COR-L47 (cell line): ENCODE measurements at regions not wholly inside any gene's neighbourhood (a gene's known extent, or its start where the extent isn't known, plus 50 kb on each side); places are given as distances from the start of the nearest gene placed in this dataset.
A peak's percentile ranks its signal among the peaks of the same experiment; 100 is the strongest.
"Not testable (repeated sequence)": the region's sequence is repeated elsewhere in the genome, so short reads cannot be mapped to it uniquely, and the experiment has no call there.

Experiments used
- DNase-seq: peaks from one replicate; lab custom pipeline; 2025; lab: John Stamatoyannopoulos, UW

DNA sequence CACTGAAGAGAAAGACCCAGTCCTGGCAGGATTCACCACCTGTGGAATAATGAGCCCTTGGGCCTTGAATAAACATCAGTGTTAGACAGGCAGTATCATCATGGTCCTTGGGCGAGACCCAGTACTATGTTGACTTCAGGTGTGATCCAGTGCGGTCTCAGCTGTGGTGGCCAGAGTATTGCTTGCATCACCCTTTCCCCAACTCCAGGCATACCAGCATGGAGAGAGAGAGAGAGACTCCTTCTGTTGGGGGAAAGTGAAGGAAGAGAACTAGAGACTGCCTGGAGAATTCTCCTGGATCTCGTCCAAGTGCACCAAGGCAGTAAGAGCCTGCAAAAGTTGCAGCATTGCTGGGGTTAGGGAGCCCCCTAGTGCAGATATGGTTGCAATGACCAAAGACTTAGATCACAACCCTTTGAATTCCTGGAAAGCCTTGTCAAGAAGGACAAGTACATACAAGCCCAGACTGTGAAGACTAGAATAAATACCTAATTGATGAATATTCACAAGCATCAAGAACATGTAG, 61.1 kb upstream of the VAMP7 start:
- DNase-seq, result peak; percentile 70

- no peak for DNase-seq
Observed at GRCh38 chrX:155819525-155819924, 61.6 kb upstream of the VAMP7 start.

DNA sequence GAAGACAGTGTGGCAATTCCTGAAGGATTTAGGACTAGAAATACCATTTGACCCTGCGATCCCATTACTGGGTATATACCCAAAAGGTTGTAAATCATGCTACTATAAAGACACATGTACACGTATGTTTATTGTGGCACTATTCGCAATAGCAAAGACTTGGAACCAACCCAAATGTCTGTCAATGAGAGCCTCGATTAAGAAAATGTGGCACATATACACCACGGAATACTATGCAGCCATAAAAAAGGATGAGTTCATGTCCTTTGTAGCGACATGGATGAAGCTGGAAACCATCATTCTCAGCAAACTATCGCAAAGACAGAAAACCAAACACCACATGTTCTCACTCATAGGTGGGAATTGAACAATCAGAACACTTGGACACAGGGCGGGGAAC, 66.8 kb upstream of the VAMP7 start:
- DNase-seq, result not testable (repeated sequence)

DNA sequence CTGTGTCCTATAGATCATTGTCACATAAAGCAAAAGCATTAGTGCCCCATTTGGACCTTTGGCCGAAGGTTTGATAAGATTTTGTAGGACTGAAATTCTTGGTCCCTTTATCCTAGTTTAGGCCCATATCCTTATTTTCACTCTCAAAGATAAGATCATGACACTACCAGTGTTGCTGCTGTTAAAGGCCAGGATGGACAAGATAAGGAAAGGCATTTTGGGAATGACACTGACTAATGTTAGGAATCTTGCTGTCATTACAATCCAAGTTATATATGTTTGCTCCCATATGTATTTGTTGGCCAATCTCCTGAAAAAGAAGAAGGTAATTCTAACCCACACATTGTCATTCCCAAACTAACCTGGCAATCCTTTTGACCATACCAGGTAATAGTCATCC, 101.3 kb upstream of the VAMP7 start:
- no peak for DNase-seq

DNA sequence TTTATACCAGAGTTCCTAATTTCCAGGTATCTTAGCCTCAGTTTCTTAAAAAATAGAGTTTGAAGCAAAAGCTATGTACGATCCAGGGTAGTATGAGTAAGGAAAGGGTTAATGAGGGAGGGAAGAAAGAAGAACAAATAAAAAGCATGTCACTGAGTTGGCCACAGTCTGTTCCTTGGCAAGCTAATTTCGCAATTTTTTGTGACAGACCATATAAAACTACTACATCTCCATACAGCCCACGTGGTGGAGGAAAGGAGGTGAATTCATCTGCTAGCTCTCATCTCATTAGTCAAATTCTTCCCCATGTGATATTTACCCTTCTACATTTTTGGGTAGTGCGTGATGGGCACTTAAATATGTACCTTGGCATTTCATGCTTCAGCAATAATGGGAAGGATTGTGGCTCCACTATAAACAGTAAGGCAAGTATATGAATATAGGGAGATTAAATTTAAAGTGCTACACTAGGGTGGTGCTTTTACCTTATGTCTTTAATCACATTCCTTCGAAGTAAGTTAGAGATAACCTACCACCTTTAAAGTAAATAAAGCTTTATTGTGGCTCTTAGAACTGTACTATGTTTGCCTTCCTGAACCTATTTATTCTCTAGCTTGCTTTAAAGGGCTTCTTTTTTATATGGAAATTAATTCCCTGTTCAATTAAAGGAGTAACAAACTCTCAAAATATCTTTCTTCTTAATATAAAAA, 102.1 kb upstream of the VAMP7 start:
- no peak for DNase-seq

DNA sequence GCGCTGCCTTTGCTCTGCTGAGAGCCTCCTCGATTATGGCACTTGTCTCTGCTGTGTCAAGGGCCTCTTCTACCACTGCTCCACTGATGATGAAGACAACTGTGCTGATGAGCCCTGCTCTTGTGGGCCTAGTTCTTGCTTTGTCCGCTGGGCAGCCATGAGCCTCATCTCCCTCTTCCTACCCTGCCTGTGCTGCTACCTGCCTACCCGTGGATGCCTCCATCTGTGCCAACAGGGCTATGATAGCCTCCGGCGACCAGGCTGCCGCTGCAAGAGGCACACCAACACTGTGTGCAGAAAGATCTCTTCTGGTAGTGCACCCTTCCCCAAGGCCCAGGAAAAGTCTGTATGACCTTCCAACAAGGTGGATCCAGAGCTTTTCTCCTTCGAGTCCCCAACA, 106.8 kb upstream of the VAMP7 start:
- no peak for DNase-seq

DNA sequence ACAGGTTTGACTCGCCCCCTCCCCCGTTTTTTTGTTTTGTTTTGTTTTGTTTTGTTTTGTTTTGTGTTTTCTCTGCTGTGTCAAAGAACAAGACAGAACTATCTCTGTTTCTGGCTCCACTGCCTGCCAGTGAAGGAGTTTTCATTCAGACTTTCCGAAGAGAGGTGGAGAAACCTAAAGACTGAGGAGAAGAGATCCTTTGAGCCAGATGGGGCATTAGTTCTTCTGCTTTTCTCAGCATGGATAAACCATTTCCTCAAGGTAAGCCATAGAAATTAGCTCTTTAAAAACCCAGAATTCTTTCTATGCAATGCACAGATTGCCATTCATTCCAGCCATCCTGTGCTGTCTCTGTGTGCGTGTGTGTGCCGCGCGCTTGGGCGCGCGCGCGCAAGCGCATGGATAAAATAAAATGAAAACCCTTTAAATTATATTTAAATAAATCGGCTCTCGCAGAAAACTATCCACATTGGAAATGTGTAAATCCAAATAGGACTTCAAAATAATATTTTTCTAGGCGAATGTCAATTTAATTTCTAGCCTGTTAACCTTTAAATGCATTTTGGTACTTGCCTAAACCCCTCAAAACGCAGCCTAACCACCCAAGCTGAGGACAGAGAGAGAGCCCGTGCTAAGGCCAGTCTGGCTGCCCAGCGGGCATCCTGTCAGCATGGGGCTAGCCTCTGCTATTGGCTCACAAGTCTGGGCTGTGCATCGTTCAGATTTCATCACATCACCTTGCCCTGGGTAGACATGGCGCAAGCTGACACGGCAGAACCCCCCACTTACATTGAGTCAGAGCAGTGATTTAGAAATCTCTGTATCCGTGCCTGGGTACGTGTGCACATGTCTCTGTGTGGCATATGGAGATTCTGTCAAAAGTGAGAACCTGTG, 113.0 kb upstream of the VAMP7 start:
- no peak for DNase-seq

- no peak for DNase-seq
Observed at GRCh38 chrX:155767051-155767875, 113.9 kb upstream of the VAMP7 start.

DNA sequence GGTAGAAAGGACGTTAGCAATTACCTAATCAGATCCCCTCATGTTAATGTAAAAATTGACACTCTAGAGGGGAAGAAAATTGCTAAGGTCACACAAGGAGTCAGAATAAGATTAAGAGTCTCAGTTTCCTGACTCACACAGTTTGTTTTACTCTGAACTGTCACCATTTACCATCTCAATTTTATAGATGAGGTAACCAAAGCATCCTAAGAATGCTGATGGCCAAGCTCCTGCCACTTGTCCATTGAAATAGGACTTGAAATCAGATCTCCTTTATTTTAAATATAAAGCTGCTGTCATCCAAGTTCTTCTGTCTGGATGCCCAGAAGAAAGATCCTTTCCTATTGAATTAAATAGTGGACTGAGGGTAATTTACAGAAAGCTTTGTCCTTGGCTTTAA, 114.8 kb upstream of the VAMP7 start:
- no peak for DNase-seq

DNA sequence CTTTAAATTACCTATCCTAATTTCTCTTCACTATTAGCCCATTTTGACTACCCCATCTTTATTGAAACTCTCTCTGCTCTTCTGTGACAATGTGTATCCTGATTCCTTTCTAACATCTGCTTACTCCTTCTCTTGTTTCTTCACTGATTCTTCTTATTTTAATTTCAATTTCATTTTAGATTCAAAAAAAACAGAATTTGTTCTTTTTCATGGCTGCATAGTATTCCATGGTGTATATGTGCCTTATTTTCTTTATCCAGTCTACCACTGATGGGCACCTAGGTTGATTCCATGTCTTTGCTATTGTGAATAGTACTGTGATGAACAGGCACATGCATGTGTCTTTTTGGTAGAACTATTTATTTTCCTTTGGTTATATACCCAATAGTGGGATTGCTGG, 120.0 kb upstream of the VAMP7 start:
- no peak for DNase-seq

DNA sequence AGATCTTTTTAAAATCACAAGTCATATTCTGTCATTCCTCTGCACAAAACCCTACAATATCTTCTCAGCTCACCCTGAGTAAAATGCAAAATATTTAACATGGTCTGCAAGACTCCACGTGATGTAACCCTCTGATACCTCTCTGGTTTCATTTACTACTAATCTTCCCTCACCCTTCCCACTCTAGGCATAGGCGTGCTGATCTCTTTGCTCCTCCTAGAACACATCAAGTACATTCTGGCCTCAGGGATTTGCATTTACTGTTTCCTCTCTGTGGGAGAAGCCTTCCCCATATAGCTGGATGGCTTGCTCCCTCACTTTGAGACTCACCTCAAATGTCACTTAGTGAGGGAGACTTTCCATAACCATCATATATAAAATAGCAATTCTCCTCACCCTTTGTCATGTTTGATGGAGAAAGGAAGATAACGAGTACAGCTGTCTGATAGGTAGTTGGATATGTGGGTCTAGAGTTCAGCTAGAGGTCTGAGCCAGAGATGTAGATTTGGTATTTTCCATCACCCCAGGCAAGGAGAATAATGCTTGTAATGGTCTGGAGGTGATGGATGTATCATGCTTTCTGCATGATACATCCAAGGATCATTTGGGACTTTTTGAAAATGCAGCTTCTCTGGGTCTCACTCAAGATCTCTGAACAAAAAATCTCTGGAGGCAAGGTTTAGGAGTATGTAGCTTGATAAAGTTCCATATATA, 123.9 kb upstream of the VAMP7 start:
- no peak for DNase-seq

- DNase-seq, result no peak
Observed at GRCh38 chrX:155755706-155756337, 125.3 kb upstream of the VAMP7 start.

GRCh38 chrX:155751131-155751530, 130.0 kb upstream of the VAMP7 start:
- no peak for DNase-seq

DNA sequence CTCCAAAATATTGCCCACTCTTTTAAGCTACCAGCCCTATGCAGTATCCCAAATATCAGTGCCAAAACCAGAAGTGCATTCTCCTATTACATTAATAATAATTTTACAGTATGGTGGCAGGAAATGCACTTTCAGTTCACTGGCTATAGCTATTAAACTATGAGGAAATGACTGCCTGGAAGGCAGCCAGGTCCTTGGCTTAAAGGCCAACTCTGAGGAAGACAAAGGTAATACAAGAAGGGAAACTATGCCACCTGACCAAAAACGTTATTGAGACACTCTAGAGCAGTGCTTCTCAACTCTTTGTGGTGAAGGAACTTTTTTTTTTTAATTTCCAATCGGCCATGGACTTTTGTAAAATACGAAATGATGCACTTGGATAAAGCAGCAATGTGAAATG, 133.6 kb upstream of the VAMP7 start:
- no peak for DNase-seq

- DNase-seq, result peak; percentile 82
Observed at GRCh38 chrX:155745792-155746191, 133.0 kb upstream of the TMLHE start.

- DNase-seq, result no peak
Observed at GRCh38 chrX:155744534-155744933, 131.8 kb upstream of the TMLHE start.

GRCh38 chrX:155728335-155728734, 115.6 kb upstream of the TMLHE start:
- not testable (repeated sequence) for DNase-seq

DNA sequence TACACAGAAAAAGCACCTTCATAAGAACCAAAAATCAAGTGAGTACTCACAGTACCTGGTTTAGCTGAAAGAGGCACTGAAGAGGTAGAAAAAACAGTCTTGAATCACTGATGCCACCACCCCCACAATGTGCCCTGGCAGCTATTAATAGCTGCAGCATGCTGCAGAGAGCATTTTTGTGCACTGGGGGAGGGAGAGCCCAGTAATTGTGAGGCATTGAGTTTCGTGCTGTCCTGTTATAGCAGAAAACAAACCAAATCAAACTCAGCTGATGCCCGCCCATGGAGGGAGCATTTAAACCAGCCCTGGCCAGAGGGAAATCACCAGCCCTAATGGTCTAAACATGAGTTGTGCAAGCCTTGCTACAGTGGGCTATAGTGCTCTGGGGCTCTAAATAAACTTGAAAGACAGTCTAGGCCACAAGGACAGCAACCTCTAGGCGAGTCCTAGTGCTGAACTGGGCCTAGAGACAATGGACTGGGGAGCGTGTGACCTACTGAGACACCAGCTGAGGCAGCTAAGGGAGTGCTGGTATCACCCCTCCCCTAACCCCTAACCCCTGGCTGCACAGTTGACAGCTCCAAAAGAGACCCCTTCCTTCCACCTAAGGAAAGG, 106.3 kb upstream of the TMLHE start:
- DNase-seq, result no peak

- no peak for DNase-seq
Observed at GRCh38 chrX:155715141-155715540, 102.4 kb upstream of the TMLHE start.

DNA sequence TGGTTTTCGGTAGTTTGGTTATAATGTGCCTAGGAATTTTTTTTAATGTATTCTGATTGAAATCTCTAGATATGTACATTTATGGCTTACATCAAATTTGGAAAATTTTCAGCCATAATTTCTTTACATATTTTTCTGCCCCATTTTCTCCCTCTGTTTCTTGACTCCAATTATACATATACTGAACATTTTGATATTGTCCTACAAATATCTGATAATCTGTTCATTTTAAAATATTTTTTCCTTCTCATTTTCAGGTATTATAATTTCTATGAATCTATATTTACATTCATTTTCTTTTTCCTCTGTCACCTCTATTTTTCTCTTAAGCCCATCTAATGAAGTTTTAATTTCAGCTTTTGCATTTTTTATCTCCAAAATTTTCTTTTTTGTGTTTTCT, 82.7 kb upstream of the TMLHE start:
- no peak for DNase-seq

- DNase-seq, result no peak
Observed at GRCh38 chrX:155694649-155695048, 81.9 kb upstream of the TMLHE start.
